ENCODE measurements at regions not wholly inside any gene's neighbourhood (a gene's known extent, or its start where the extent isn't known, plus 50 kb on each side); places are given as distances from the start of the nearest gene placed in this dataset.

DNA sequence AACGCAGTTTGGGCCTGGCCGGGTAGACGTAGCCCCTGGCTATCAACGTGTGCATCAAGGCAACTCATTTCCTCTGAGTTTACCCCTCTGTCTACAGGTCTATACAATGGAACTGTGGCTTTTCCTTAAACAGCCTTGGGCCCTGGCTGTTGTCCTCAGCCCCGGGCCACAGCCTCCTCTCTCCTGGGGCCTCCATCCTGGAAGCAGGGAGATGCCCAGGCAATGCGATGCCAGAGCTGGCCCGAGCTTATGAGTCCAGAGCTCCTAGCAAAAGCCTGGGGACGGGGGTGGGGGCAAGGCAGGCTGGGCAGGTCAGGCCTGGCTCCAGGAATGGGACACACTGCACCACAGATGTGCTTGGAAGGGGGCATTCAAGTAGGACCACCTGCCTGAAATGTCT, 89.6 kb upstream of the SMNDC1 start:
- ATAC-seq = no peak
- H3K9me3 ChIP-seq = no peaks in the 10 kb centered on the region
- TF ChIP-seq, protein P1, sequence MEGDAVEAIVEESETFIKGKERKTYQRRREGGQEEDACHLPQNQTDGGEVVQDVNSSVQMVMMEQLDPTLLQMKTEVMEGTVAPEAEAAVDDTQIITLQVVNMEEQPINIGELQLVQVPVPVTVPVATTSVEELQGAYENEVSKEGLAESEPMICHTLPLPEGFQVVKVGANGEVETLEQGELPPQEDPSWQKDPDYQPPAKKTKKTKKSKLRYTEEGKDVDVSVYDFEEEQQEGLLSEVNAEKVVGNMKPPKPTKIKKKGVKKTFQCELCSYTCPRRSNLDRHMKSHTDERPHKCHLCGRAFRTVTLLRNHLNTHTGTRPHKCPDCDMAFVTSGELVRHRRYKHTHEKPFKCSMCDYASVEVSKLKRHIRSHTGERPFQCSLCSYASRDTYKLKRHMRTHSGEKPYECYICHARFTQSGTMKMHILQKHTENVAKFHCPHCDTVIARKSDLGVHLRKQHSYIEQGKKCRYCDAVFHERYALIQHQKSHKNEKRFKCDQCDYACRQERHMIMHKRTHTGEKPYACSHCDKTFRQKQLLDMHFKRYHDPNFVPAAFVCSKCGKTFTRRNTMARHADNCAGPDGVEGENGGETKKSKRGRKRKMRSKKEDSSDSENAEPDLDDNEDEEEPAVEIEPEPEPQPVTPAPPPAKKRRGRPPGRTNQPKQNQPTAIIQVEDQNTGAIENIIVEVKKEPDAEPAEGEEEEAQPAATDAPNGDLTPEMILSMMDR (IDR thresholded peaks at IDR 0.05) = no peak

DNA sequence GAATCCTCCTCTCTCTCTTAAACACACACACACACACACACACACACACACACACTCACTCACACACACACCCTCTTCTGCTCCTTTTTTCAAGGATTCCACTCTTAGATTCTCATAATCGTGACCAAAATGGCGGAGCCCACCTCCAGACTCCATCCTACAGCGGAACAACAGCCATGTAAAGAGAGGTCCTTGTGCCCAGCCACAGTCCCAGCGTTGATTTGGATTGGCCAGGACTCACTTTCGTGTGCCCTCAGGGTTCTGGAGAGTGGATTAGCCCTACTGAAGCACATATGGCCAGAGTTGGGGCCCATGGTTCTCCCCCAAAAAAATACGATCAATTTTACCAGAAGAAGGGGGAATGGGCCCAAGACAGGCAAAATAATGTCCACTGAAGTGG, 90.2 kb upstream of the SMNDC1 start:
- WGBS, 2 donors = 98% methylated on average over 6 of the region's 6 CpGs
- DNase-seq = no peak
- Histone ChIP-seq H3K27ac (no peak overlapping the region), H3K4me3 (no peak overlapping the region), H3K27me3 (no peaks in the 10 kb centered on the region), H3K36me3 (no peaks in the 10 kb centered on the region), H3K4me1 (peaks cover 0 to 45% (median 21%) of the 10 kb centered on the region in 9 donors), H3K9me3 (no peaks in the 10 kb centered on the region)
- intact Hi-C loops (cut with DNase I) = loop anchor here in 1 of 10 donors (10.0 kb wide), 1 partner anchor 100 kb away; the partner anchor contains the start of gene DUSP5
- ATAC-seq = no peak
- TF ChIP-seq, protein P1 (IDR thresholded peaks at IDR 0.05) = no peak

More for the DNA sequence above, 89.6 kb upstream of the SMNDC1 start:
- Histone ChIP-seq H3K27me3 (no peaks in the 10 kb centered on the region), H3K4me3 (no peak overlapping the region), H3K4me1 (peaks cover 0 to 40% (median 20%) of the 10 kb centered on the region in 9 donors), H3K27ac (no peak overlapping the region), H3K36me3 (no peaks in the 10 kb centered on the region)
- intact Hi-C loops (cut with DNase I) = loop anchor here in 1 of 10 donors (10.0 kb wide), 1 partner anchor 101 kb away; the partner anchor contains the start of gene DUSP5
- no peak for DNase-seq
- WGBS, 2 donors = 95% methylated on average over 7 to 8 of the region's 8 CpGs

DNA sequence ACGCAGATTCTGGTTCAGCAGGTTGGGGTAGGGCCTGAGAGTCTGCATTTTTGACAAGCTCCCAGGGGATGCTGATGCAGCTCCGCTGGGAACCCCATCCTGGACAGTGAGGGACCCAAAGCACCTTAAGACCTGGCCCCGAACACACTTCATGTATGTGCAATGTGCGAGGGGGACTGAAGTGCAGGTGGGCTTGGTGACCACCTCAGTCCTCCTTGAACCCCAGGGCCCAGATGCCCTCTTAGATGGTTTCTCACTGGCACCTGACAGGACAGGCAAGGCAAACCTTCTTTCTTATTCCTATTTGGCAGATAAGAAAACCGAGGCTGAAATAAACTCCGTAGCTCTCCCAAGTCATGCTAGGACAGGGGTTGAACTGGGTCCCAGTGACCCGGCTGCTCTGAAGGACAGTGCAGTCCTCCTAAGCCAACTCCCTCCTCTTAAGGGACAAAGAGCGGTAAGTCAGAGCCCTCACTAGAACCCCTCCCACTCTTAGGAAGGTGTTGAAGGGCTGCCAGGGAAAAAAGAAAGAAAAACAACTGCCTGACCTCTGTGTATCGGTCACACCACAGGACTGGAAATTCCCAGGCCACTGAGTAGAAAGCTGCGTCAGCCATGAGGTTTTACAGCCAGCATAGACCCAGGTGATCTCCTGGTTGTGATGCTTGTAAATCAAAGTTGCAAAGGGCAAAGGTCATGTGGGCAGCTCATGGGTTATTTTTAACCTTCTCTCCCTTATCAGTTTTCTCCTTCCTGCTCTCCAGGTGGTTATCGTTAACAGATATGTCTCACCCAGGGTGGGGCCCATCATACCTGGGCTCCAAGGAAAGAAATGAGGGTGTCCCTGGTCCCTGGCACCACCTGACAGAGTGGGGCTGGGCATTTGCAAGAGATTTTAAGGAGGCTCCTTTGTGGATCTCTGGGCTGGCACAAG, 90.9 kb upstream of the SMNDC1 start:
- Histone ChIP-seq H3K27me3 (no peaks in the 10 kb centered on the region), H3K36me3 (no peaks in the 10 kb centered on the region), H3K27ac (peak overlapping the region in 3 of 10 donors; percentile 28 to 64 (median 52)), H3K9me3 (no peaks in the 10 kb centered on the region), H3K4me3 (no peak overlapping the region), H3K4me1 (peaks cover 0 to 46% (median 21%) of the 10 kb centered on the region in 9 donors)
- DNase-seq = peak in 1 of 2 donors; percentile 58
- TF ChIP-seq, protein P1 (IDR thresholded peaks at IDR 0.05) = no peak
- WGBS, 2 donors = 45 to 51% methylated on average over 11 of the region's 11 CpGs
- peak; percentile 35 to 84 (median 62) for ATAC-seq
- intact Hi-C loops (cut with DNase I) = loop anchor here in 1 of 10 donors (10.0 kb wide), 1 partner anchor 99 kb away; the partner anchor contains the start of gene DUSP5

DNA sequence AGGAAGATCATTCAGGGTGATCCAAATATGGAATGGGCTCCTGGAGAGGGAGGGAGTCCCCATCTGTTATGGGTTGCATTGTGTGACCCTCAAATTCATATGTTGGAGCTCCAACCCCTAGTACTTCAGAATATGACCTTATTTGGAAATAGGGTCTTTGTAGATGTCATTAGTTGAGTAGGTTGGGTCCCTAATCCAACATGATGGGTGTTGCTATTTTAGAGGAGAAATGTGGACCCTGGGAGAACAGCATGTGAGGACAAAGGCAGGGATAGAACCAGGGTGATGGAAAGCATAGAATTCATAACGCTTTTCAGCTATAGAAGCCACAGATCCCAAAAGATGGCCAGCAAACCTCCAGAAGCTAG, 91.5 kb upstream of the SMNDC1 start:
- DNase-seq (no peak), ATAC-seq (no peak)
- Histone ChIP-seq H3K27ac (peak overlapping the region in 3 of 10 donors; percentile 28 to 64 (median 52)), H3K4me1 (peaks cover 0 to 46% (median 21%) of the 10 kb centered on the region in 9 donors), H3K4me3 (no peak overlapping the region), H3K36me3 (no peaks in the 10 kb centered on the region), H3K27me3 (no peaks in the 10 kb centered on the region), H3K9me3 (no peaks in the 10 kb centered on the region)
- intact Hi-C loops (cut with DNase I) = loop anchor here in 1 of 10 donors (10.0 kb wide), 1 partner anchor 99 kb away; the partner anchor contains the start of gene DUSP5
- 98 to 100% methylated on average over 1 of the region's 1 CpG for WGBS, 2 donors
- TF ChIP-seq, protein P1 (IDR thresholded peaks at IDR 0.05) = no peak

Data from heart right ventricle (tissue), 16 donors.